HG03378 (cell line): ENCODE measurements at regions not wholly inside any gene's neighbourhood (a gene's known extent, or its start where the extent isn't known, plus 50 kb on each side); places are given as distances from the start of the nearest gene placed in this dataset.

ENCODE experiments used
- ATAC-seq: cut with Tn5 transposase; IDR thresholded peaks from one replicate; pipeline ENCODE4 v1.9.1; 2021; ENCODE audit warnings: mild to moderate bottlenecking, moderate library complexity; ENCODE audit not compliant: unreplicated experiment

DNA sequence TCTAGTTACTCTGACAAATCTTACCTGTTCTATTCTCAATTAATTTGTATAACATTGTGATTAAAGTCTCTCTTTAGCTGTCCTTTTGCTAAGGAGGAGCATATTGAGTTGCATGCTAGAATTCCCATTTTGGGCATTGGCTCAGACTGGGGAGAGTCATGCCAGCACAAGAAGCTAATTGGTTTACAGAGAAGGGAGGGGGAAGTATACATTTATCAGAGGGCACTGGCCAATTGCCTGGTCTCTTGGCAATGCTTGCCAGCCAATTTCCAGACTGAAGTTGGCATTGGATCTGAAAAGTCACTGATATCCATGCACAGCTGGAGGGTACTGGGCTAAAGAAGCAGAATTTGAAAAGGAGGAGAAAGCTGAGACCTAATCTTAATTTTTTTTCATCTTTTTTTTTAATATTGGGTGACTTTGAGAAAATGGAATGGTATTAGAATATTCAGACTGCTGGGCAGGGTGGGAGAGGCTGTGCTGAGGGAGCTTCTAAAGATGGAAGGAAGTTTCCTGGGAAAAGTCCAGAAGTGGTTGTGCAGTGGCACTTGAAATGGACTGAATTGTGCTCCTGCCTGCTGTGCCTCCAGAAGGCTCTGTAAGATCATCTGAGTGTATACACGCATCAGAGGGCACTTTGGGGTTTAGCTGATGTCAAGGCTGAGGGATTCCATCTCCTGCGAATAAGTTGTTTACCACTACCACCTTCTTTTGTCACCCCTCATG is 365.2 kb upstream of the DPH6 start:
- no peak for ATAC-seq

GRCh38 chr15:35912196-35912595 is 366.2 kb upstream of the DPH6 start:
- no peak for ATAC-seq

DNA sequence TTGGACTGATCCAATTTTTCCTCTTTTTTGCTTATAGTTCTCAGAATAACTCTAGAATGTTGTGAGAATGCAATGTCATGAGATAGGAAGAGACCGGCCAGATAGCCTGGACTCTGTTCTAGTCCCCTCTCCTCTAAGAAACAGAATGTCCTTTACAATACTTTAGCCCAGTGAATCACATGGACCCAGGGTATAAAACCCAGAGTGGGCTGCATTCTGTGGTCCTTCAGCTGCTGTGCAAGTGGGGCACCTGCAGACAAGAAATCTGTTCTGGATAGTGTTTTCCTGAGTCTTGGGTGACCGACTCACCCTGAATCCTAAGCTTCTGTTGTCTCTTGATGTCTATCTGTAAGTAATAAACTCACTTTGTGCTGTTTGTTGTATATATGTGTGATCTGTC is 368.6 kb upstream of the DPH6 start:
- ATAC-seq: no peak

DNA sequence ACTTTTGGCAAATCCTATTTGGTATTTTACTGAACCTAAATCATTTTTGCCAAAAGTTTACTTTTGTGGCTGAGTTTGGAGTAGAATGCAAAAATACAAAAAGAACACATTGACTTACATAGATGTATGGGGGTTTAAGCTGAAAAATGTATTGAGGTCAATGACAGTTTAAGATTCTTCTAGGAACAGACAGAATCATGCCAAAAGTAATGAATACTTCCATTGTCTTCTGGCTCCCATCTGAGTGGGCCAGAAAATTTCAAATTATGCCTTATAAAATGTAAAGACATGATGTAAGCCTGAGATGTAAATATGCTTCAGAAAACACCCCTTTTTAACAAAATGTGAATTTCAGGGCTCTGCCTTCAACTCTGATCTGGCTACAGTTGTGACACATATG is 375.1 kb upstream of the DPH6 start:
- no peak for ATAC-seq

- no peak for ATAC-seq
Measured at GRCh38 chr15:35925275-35926006, 379.5 kb upstream of the DPH6 start.

DNA sequence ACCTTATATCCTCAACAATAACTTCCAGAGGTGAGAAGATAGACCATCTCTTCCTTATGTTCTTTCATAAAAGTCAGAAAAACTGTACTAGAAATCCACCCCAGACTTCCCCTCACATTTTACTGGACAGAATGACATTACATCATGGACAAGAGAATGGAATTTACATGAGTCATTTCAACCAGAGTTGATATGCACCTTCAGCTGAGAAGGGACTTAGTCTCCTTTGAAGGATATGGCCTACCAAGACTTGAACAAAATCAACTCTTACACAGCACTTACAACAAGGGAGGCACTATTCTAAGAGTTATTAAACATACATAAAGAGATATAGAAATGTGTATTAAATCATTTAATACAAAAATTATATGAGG is 380.0 kb upstream of the DPH6 start:
- no peak for ATAC-seq

- ATAC-seq: no peak
Measured at GRCh38 chr15:35928847-35929246, 382.9 kb upstream of the DPH6 start.

DNA sequence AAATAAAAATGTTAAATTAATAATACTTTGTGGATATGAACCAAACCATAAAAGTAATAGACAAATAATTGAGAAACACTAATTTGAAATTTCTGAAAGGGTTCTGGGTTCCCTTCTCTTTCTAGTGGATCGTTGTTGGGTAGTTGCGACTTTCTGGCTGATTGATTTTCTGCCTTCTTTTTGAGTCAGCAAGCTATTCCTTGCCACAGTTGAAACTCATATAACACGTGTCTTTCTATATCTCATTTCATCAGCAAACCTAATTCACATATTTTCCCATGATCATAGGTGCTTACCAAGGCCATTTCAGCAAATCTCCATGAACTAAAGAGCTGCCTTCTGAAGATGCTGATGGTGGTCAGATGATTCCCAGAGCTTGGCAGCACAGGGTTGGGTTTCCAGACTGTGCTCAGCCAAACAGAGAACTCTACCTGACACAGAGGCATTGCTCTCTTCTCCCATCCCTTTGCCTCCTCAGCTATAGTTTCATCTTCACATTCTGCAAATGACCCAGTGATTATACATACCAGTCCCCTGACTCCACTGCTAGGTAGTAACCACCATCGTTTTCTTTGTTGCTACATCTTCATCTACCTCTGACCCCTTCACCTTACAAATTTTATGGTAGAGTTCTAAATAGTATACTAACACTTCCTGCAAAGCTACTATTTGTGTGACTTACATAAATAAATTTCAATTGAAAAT is 383.9 kb upstream of the DPH6 start:
- peak; percentile 56 for ATAC-seq

- no peak for ATAC-seq
Measured at GRCh38 chr15:35931799-35932341, 385.9 kb upstream of the DPH6 start.

DNA sequence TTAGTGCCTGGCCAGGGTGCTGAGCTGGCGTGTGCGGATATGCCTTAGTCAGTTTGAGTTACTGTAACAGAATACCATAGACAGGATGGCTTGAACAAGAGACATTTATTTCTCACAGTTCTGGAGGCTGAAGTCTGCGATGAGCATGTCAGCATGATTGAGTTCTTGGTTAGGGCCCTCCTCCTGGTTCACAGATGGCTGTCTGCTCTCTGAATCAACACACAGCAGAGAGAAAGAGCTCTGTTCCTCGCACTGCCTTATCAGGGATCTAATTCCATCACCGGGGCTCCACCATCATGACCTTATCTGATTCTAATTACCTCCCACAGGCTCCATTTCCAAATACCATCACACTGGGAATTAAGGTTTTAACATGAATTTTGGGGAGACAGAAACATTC is 386.6 kb upstream of the DPH6 start:
- no peak for ATAC-seq

- ATAC-seq: no peak
Measured at GRCh38 chr15:35933531-35933930, 387.6 kb upstream of the DPH6 start.

DNA sequence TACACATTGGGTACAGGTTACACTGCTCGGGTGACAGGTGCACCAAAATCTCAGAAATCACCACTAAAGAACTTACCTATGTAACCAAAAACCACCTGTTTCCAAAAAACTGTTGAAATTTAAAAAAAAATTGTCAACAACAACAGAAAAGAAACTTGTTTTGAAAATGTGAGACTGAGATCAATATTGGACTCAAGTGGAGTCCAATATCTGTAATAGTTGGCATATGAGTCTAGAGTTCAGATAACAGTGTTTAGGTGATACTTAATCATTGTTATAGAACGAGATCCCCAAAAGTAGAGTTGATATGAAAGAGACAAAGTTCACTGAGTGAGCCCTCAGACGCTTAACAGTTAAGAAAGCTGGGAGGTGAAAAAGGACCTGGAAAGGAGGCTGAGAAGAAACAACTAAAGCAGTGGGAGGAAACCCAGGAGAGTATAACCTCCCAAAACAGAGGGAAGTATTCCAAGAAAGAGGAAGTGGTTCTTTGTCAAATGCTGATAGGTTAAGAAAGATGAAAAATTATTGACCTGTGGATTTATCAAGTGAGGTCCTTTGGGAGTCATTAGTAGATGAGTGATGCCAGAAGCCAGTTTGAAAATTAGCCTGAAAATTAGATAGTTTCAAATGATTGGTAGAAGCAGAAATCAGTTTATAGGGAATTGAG is 388.6 kb upstream of the DPH6 start:
- ATAC-seq: no peak

- ATAC-seq: no peak
Measured at GRCh38 chr15:35936284-35936683, 390.3 kb upstream of the DPH6 start.

DNA sequence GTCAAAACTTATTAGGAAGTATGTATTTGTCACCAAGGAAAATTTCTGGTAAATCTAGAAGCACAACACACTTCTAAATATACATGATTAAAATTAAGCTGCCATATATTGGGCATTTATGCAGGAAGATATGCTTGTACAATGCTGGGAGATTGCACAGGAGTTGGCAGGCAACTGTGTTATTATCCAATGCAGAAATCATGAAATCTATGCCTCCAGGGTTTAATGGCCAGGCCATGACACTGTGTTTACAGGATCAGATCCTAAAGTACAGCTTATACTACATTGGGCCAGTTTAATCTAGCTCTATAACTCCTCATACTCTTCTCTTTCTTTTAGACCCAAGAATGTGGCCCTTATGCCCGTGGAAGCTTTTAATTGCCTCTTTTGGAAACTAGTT is 391.4 kb upstream of the DPH6 start:
- ATAC-seq: no peak

- no peak for ATAC-seq
Measured at GRCh38 chr15:35944945-35945585, 399.1 kb upstream of the DPH6 start.

- ATAC-seq: no peak
Measured at GRCh38 chr15:35953424-35953823, 407.5 kb upstream of the DPH6 start.

DNA sequence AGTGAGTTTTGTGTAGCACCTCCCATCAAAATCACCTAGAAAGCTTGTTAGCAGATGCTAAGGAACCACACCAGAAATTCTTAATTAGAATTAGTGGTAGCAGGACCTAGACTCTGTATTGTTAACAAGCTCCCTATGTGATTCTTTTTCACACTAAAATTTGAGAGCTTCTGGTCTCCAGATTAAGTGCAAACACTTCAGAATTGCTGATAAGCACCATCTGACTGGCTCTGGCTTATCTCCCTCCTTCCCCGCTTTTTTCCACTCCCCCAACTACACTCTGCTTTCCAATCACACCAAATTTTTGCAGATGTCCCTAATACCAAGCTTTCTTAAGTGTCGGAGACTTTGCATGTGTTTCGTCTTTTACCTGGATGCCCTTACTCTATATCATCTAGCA is 410.1 kb upstream of the DPH6 start:
- ATAC-seq: no peak

- ATAC-seq: no peak
Measured at GRCh38 chr15:35958021-35958420, 412.1 kb upstream of the DPH6 start.

DNA sequence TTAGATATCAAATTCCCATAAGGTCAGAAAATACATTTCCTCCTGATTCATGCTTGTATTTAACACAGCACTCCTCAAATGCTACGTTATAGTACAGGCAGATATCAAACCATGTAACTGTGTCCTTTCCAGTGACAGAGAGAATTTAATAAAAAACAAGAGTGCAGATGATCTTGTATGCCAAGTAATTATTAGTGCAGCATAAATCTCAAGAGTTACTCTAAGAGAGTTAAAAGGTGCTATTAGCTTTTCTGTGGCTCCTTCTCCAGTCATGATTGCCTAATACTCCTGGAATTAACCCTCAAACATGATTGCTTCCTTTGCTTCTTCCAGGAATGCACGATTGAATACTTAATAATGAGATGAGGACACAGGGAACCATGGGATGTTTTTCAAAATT is 413.0 kb upstream of the DPH6 start:
- ATAC-seq: no peak

DNA sequence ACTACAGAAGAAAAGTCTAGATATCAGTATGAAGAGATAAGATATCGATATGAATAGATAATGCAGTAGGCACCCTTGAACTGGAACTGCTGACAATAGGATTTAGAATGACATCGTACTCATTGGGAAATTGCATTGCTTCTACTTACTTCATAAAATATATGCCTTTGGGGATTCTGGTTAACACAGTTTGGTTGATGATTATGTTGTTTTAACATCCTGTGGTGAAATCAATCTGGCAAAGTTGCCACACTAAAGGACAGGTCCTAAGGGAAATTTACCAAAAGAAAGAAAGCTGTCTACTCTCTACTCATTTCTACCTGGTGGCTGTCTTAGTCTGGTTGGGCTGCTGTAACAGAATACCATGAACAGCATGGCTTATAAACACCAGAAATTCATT is 417.4 kb upstream of the DPH6 start:
- ATAC-seq: no peak

- no peak for ATAC-seq
Measured at GRCh38 chr15:35966781-35967180, 420.8 kb upstream of the DPH6 start.
